Right atrium auricular region (tissue), 2 donors: ENCODE measurements at regions not wholly inside any gene's neighbourhood (a gene's known extent, or its start where the extent isn't known, plus 50 kb on each side); places are given as distances from the start of the nearest gene placed in this dataset.

Experiments used
- DNase-seq: peaks from one replicate; pipeline ENCODE4 v3.0.0-alpha.2; 2019; ENCODE audit warnings: low spot score
- H3K27ac ChIP-seq, 2 donors: fragments of 200-600 bp; sonication (generic); 1 replicate in 1 of 2; 2 replicates in 1 of 2; pipeline ENCODE4 v1.5.1; 2016 to 2019
- H3K27me3 ChIP-seq, 2 donors: fragments of 200-600 bp; sonication (generic); one replicate each; pipeline versions ENCODE4 v1.5.1 to v1.6.0; 2017 to 2019
- H3K36me3 ChIP-seq: fragments of 200-600 bp; sonication (generic); one replicate; pipeline ENCODE4 v1.5.1; 2016
- H3K4me1 ChIP-seq, 2 donors: fragments of 200-600 bp; sonication (generic); one replicate each; pipeline versions ENCODE4 v1.5.1 to v1.6.0; 2017 to 2019
- H3K4me3 ChIP-seq, 2 donors: fragments of 200-600 bp; sonication (generic); 1 replicate in 1 of 2; 2 replicates in 1 of 2; pipeline ENCODE4 v1.5.1; 2017 to 2019; ENCODE audit warnings: mild to moderate bottlenecking in 1 of 2, moderate library complexity in 1 of 2
- H3K9me3 ChIP-seq, 2 donors: fragments of 200-600 bp; sonication (generic); one replicate each; pipeline ENCODE4 v1.5.1; 2019
- TF ChIP-seq, protein P1 (sequence below), 2 donors: fragments of 200-600 bp; sonication (generic); IDR thresholded peaks; one replicate each; pipeline ENCODE4 v1.5.1; 2019; ENCODE audit warnings: antibody characterized with exemption in 2 of 2

- no peaks in the 10 kb centered on the region for H3K4me1 ChIP-seq
- no peaks in the 10 kb centered on the region for H3K27me3 ChIP-seq
- no peak overlapping the region for H3K4me3 ChIP-seq
- TF ChIP-seq, protein P1, sequence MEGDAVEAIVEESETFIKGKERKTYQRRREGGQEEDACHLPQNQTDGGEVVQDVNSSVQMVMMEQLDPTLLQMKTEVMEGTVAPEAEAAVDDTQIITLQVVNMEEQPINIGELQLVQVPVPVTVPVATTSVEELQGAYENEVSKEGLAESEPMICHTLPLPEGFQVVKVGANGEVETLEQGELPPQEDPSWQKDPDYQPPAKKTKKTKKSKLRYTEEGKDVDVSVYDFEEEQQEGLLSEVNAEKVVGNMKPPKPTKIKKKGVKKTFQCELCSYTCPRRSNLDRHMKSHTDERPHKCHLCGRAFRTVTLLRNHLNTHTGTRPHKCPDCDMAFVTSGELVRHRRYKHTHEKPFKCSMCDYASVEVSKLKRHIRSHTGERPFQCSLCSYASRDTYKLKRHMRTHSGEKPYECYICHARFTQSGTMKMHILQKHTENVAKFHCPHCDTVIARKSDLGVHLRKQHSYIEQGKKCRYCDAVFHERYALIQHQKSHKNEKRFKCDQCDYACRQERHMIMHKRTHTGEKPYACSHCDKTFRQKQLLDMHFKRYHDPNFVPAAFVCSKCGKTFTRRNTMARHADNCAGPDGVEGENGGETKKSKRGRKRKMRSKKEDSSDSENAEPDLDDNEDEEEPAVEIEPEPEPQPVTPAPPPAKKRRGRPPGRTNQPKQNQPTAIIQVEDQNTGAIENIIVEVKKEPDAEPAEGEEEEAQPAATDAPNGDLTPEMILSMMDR (IDR thresholded peaks at IDR 0.05), result no peak
- H3K27ac ChIP-seq, result no peak overlapping the region
- no peak for DNase-seq
- H3K36me3 ChIP-seq, result no peaks in the 10 kb centered on the region
- H3K9me3 ChIP-seq, result peaks cover 0 to 4% of the 10 kb centered on the region in 2 donors
These were observed 626.5 kb upstream of the ZNF608 start for GRCh38 chr5:125372694-125373631.

DNA sequence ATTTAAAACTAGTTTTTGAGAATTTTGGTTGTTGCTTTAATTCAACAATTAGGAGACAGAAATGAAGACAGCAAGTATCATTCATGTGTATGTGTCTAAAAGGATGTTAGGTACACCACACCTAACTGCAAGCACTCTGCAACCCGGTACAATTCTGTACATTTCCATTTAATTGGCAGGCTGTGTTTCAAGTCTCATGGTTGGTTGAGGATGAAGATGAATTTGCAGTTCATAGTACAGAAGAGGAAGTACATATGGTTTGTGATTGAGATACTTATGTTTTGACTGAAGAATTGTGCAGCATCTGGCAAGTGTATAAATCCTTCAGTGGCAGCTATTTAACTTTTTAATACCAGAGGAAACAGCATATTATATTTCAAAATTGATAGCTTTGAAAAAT, 628.7 kb upstream of the ZNF608 start:
- Histone ChIP-seq H3K9me3 (no peaks in the 10 kb centered on the region), H3K4me1 (no peaks in the 10 kb centered on the region), H3K27me3 (no peaks in the 10 kb centered on the region), H3K4me3 (no peak overlapping the region), H3K27ac (no peak overlapping the region), H3K36me3 (no peaks in the 10 kb centered on the region)
- DNase-seq, result no peak
- TF ChIP-seq, protein P1 (IDR thresholded peaks at IDR 0.05), result no peak

DNA sequence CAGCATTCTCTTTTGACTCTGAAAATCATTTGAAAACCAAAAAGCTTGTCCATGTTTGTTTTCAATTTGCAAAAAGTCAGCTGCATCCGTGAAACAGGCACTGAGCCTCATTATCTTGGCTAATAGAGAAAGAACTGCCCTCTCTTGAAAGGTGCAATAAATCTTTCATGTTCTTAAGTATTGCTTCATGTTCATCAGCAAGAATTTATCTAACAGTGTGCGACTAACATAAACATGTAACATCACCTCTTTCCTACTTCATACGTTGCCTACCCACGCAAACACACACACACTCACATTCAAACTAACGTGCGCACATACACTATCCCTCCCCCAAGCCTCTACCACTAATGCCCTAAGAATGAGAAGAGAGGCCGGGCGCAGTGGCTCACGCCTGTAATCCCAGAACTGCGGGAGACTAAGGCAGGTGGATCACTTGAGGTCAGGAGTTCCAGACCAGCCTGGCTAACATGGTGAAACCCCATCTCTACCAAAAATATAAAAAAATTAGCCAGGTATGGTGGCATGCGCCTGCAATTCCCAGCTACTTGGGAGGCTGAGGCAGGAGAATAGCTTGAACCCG, 629.7 kb upstream of the ZNF608 start:
- H3K27me3 ChIP-seq, result no peaks in the 10 kb centered on the region
- no peak for DNase-seq
- H3K9me3 ChIP-seq, result no peaks in the 10 kb centered on the region
- no peak overlapping the region for H3K27ac ChIP-seq
- TF ChIP-seq, protein P1 (IDR thresholded peaks at IDR 0.05), result no peak
- H3K4me1 ChIP-seq, result no peaks in the 10 kb centered on the region
- H3K36me3 ChIP-seq, result no peaks in the 10 kb centered on the region
- H3K4me3 ChIP-seq, result no peak overlapping the region

- no peaks in the 10 kb centered on the region for H3K36me3 ChIP-seq
- H3K27ac ChIP-seq, result no peak overlapping the region
- H3K9me3 ChIP-seq, result no peaks in the 10 kb centered on the region
- no peak overlapping the region for H3K4me3 ChIP-seq
- TF ChIP-seq, protein P1 (IDR thresholded peaks at IDR 0.05), result no peak
- H3K4me1 ChIP-seq, result no peaks in the 10 kb centered on the region
- H3K27me3 ChIP-seq, result no peaks in the 10 kb centered on the region
- no peak for DNase-seq
These were observed 630.7 kb upstream of the ZNF608 start for GRCh38 chr5:125377141-125377540.

- Histone ChIP-seq H3K4me1 (no peaks in the 10 kb centered on the region), H3K27me3 (no peaks in the 10 kb centered on the region), H3K27ac (no peak overlapping the region), H3K36me3 (no peaks in the 10 kb centered on the region), H3K4me3 (no peak overlapping the region), H3K9me3 (no peaks in the 10 kb centered on the region)
- TF ChIP-seq, protein P1 (IDR thresholded peaks at IDR 0.05), result no peak
- DNase-seq, result no peak
These were observed 634.9 kb upstream of the ZNF608 start for GRCh38 chr5:125381290-125381689.
